GM13976 (cell line): ENCODE measurements at regions not wholly inside any gene's neighbourhood (a gene's known extent, or its start where the extent isn't known, plus 50 kb on each side); places are given as distances from the start of the nearest gene placed in this dataset.

ENCODE experiments used
- DNase-seq: peaks from one replicate; pipeline ENCODE4 v3.0.0; 2012; ENCODE audit warnings: low spot score
- in situ Hi-C: fragments of 300-500 bp; cut with MboI; formaldehyde crosslinking; loops from one replicate; pipeline ENCODE4 v1.12.0; 2022; ENCODE audit warnings: low sequenced_read_pairs, mixed read lengths, inconsistent platforms; ENCODE audit not compliant: unreplicated experiment
- TF ChIP-seq, protein P1 (sequence below): IDR thresholded peaks from 2 replicates; pipeline ENCODE4 v1.5.1; 2012; ENCODE audit warnings: borderline replicate concordance, mild to moderate bottlenecking; ENCODE audit not compliant: insufficient read depth; ENCODE audit errors: extremely low read depth, missing control alignments, control extremely low read depth

DNA sequence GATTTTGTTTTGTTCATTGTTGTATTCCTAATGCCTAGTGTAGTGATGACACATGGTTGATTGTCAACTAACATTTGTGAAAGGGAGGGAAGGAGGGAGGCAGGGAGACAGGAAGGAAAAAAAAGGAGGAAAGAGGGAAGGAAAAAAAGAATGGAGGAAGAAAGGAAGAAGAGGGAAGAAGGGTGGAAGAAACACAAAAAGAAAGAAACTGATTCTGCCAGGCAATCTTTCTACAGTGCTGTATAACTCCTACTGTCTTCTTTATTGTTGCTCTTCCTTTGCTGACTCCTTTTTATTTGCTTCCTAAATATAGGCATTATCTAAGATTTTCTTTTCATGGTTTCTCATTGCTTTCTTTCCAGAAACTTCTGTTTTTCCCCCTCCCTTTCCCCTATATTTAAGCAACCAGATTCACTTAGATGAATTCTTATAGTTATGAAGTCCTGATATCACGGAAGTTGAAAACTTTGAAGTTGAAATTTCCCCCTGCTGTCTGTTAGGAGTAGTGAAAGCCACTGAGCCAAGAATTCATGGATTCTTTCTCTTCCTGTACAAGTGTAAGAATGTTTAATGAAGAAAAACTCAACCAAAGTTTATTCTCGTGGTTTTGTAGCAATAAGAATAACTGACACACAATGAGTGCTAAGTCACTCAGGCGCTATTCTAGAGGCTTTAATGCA lies 305.1 kb upstream of the FSHR start:
- DNase-seq = no peak
- in situ Hi-C loops = no loop called here
- TF ChIP-seq, protein P1, sequence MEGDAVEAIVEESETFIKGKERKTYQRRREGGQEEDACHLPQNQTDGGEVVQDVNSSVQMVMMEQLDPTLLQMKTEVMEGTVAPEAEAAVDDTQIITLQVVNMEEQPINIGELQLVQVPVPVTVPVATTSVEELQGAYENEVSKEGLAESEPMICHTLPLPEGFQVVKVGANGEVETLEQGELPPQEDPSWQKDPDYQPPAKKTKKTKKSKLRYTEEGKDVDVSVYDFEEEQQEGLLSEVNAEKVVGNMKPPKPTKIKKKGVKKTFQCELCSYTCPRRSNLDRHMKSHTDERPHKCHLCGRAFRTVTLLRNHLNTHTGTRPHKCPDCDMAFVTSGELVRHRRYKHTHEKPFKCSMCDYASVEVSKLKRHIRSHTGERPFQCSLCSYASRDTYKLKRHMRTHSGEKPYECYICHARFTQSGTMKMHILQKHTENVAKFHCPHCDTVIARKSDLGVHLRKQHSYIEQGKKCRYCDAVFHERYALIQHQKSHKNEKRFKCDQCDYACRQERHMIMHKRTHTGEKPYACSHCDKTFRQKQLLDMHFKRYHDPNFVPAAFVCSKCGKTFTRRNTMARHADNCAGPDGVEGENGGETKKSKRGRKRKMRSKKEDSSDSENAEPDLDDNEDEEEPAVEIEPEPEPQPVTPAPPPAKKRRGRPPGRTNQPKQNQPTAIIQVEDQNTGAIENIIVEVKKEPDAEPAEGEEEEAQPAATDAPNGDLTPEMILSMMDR = no peak

DNA sequence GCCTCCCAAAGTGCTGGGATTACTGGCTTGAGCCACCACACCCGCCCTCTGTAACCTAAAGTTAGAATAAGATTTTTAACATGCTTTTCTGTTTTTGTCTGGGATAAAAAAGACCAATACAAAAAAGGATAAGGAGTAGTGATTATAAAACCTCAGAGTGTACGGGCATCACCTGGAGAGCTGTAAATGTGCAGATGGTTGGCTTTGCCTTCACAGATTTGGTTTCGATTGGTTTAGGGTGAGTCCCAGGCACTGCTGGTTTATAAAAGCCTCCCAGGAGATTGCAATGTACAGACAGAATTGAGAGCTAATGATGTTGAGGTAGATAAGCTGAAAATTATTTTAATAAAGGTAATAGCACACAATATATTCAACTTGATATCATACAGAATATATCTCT lies 289.7 kb upstream of the FSHR start:
- DNase-seq = no peak
- in situ Hi-C loops = no loop called here
- TF ChIP-seq, protein P1 = no peak

DNA sequence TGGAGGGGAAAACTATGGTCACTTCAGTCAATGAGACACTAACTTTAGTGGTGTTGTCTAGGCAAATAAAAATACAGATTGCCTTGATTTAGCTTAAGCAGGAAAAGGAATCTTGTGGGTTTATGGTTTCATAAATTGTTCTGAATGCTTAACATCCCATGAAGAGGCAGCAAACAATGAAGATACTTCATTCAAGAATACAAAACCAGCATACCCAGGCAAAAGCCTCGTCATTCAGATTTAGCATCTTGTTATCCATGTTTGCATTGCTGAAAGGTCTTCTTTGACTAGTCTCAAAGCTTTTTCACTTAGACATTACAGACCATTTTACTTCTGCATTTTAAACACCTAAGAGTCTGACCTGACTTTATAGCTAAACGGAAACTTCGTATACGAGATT lies 272.7 kb upstream of the FSHR start:
- in situ Hi-C loops = no loop called here

DNA sequence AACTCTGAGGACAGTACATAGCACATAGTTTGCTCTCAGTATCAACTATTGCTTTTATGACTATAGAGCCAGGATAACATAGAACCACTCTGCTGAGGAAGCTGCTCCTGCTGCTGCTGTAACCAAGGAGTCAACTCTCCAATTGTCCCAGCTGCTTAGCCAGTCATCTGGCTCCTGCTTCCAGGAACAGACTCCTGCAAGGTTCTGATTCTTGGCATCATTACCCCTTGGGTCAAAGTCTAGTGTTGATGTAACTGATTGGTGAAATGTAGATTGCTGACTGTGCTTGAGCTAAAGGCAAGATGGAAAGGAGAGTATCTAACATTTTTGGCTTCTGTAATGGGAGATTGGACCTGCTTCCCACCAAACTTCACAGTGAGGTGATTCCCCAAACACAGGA lies 261.9 kb upstream of the FSHR start:
- in situ Hi-C loops = no loop called here
- DNase-seq = no peak
- TF ChIP-seq, protein P1 = no peak

More for the DNA sequence above, 272.7 kb upstream of the FSHR start:
- TF ChIP-seq, protein P1 = no peak
- DNase-seq = no peak

DNA sequence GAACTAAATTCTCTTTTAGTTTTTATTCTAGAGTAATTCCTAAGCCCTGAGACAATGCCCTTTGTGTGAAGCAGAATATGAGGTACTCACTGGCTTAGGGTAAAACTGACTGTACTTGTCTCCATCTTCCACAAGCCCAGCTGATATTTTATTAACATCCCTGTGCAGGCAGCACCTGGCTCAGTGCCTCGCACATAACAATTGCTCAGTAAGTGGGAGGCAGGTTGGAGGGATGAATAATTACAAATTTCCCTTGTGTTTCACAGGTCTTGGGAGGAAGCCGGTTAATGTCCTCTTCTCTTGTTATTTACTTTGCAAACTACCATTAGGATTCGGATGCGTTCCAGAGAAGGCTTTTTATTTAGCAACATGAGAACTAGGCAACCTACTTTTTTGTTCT lies 249.8 kb upstream of the FSHR start:
- in situ Hi-C loops = no loop called here
- TF ChIP-seq, protein P1 = no peak
- no peak for DNase-seq

DNA sequence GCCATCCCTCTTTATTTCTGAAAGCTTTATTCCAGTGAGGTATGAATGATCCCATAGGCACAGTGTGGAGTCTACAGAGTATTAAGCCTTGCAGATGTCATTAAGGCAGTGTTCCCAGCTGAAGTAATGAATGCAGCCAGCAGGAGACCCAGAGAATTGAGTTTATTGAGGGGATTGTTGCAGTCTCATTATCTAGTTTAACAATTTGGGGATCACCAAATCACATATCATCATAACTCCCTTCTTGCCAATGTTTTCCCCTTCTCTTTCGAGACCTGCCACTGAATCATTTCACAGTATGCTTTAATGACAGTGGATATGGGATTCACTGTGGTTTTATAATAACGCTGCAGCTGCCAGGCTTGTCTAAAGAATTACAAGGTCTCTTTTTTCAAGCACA lies 249.3 kb upstream of the FSHR start:
- in situ Hi-C loops = no loop called here
- TF ChIP-seq, protein P1 = no peak
- DNase-seq = no peak
